GM23338 (cell line): ENCODE measurements at regions not wholly inside any gene's neighbourhood (a gene's known extent, or its start where the extent isn't known, plus 50 kb on each side); places are given as distances from the start of the nearest gene placed in this dataset.

Experiments
- ATAC-seq: fragments of 200-7000 bp; cut with Tn5 transposase; 3 replicates; pipeline ENCODE4 v1.9.1; 2020
- DNase-seq: peaks from one replicate; pipeline ENCODE4 v3.0.0-alpha.2; 2015; ENCODE audit warnings: low spot score
- H2AFZ ChIP-seq: fragments of 200-600 bp; sonication (generic); 2 replicates; pipeline ENCODE4 v1.8.0; 2016; ENCODE audit warnings: antibody characterized with exemption, mild to moderate bottlenecking, moderate library complexity
- H3F3A ChIP-seq: fragments of 200-600 bp; sonication (generic); replicated peaks from 2 replicates; pipeline ENCODE4 v1.8.0; 2017; ENCODE audit warnings: antibody characterized with exemption, mixed run types, low read depth
- H3K27ac ChIP-seq: fragments of 200-600 bp; sonication (generic); 2 replicates; pipeline ENCODE4 v1.6.1; 2016; ENCODE audit warnings: low read depth
- H3K27me3 ChIP-seq: fragments of 200-600 bp; sonication (generic); 2 replicates; pipeline ENCODE4 v1.8.0; 2016; ENCODE audit warnings: mild to moderate bottlenecking, mixed run types, moderate library complexity; ENCODE audit not compliant: insufficient read depth
- H3K36me3 ChIP-seq: fragments of 200-600 bp; sonication (generic); 2 replicates; pipeline ENCODE4 v1.8.0; 2016; ENCODE audit warnings: mild to moderate bottlenecking; ENCODE audit not compliant: insufficient read depth
- H3K4me1 ChIP-seq: fragments of 200-600 bp; sonication (generic); 2 replicates; pipeline ENCODE4 v1.8.0; 2016; ENCODE audit warnings: mild to moderate bottlenecking, moderate library complexity; ENCODE audit not compliant: insufficient read depth
- H3K4me2 ChIP-seq: fragments of 200-600 bp; sonication (generic); 2 replicates; pipeline ENCODE4 v1.7.1; 2017; ENCODE audit warnings: mixed run types
- H3K4me3 ChIP-seq: fragments of 200-600 bp; sonication (generic); 2 replicates; pipeline ENCODE4 v1.6.1; 2016; ENCODE audit warnings: mixed run types
- H3K79me2 ChIP-seq: fragments of 200-600 bp; sonication (generic); replicated peaks from 2 replicates; pipeline ENCODE4 v1.8.0; 2017; ENCODE audit warnings: mild to moderate bottlenecking; ENCODE audit not compliant: insufficient read depth
- H3K9me2 ChIP-seq: fragments of 200-600 bp; sonication (generic); 2 replicates; pipeline ENCODE4 v1.8.0; 2017; ENCODE audit not compliant: insufficient read depth
- H4K20me1 ChIP-seq: fragments of 200-600 bp; sonication (generic); replicated peaks from 2 replicates; pipeline ENCODE4 v1.8.0; 2017; ENCODE audit warnings: mild to moderate bottlenecking; ENCODE audit not compliant: insufficient read depth
- H3K27ac Mint-ChIP-seq: 2 replicates; pipeline ENCODE4 v1.8.0; 2020; ENCODE audit warnings: inconsistent platforms, mild to moderate bottlenecking, moderate library complexity, mixed read lengths
- H3K27me3 Mint-ChIP-seq: 3 replicates; pipeline ENCODE4 v1.8.0; 2022; ENCODE audit warnings: low read depth, mild to moderate bottlenecking, moderate library complexity, mixed read lengths, inconsistent platforms; ENCODE audit not compliant: insufficient read depth, poor library complexity
- H3K36me3 Mint-ChIP-seq: 3 replicates; pipeline ENCODE4 v1.8.0; 2021; ENCODE audit warnings: low read depth, mild to moderate bottlenecking, inconsistent platforms, moderate library complexity, mixed read lengths
- H3K4me1 Mint-ChIP-seq: 3 replicates; pipeline ENCODE4 v1.8.0; 2020; ENCODE audit warnings: mild to moderate bottlenecking, inconsistent platforms, mixed read lengths
- H3K4me3 Mint-ChIP-seq: 3 replicates; pipeline ENCODE4 v1.8.0; 2021; ENCODE audit warnings: moderate library complexity, mild to moderate bottlenecking, inconsistent platforms, mixed read lengths
- H3K9me3 Mint-ChIP-seq: 3 replicates; pipeline ENCODE4 v1.8.0; 2020; ENCODE audit warnings: moderate library complexity, mild to moderate bottlenecking, inconsistent platforms, mixed read lengths
- CREB1 ChIP-seq: fragments of 250-450 bp; sonication (Bioruptor Pico); IDR thresholded peaks from 2 replicates; pipeline ENCODE4 v1.5.0; 2020; ENCODE audit warnings: low read depth, mild to moderate bottlenecking, moderate library complexity
- EZH2 ChIP-seq: fragments of 200-600 bp; sonication (generic); IDR thresholded peaks from one replicate; pipeline ENCODE4 v1.8.0; 2017; ENCODE audit warnings: antibody characterized with exemption, mild to moderate bottlenecking, low read depth; ENCODE audit not compliant: unreplicated experiment
- EZH2phosphoT487 ChIP-seq: fragments of 200-600 bp; sonication (generic); IDR thresholded peaks from one replicate; pipeline ENCODE4 v1.8.1; 2018; ENCODE audit warnings: antibody characterized with exemption; ENCODE audit not compliant: unreplicated experiment
- JUNB ChIP-seq: IDR thresholded peaks from one replicate; pipeline ENCODE4 v1.6.1; 2016; ENCODE audit warnings: antibody characterized with exemption; ENCODE audit not compliant: unreplicated experiment
- NANOG ChIP-seq: IDR thresholded peaks from 2 replicates; pipeline ENCODE4 v1.6.1; 2016; ENCODE audit warnings: antibody characterized with exemption, borderline replicate concordance
- POLR2AphosphoS5 ChIP-seq: IDR thresholded peaks from 2 replicates; pipeline ENCODE4 v1.6.1; 2016; ENCODE audit warnings: antibody characterized with exemption, low read depth
- STAT1 ChIP-seq: IDR thresholded peaks from one replicate; pipeline ENCODE4 v1.6.1; 2016; ENCODE audit warnings: antibody characterized with exemption; ENCODE audit not compliant: unreplicated experiment
- ZNF114 ChIP-seq: fragments of 250-450 bp; sonication (Bioruptor Pico); IDR thresholded peaks from 2 replicates; pipeline ENCODE4 v1.5.0; 2020; ENCODE audit warnings: mild to moderate bottlenecking, moderate library complexity
- ZNF331 ChIP-seq: fragments of 250-450 bp; sonication (Bioruptor Pico); IDR thresholded peaks from 2 replicates; pipeline ENCODE4 v1.5.0; 2020; ENCODE audit warnings: low read depth, mild to moderate bottlenecking, moderate library complexity
- TF ChIP-seq, protein P1 (sequence below): IDR thresholded peaks from 2 replicates; pipeline ENCODE4 v1.6.1; 2016; ENCODE audit warnings: antibody characterized with exemption
- TF ChIP-seq, protein P2 (sequence below), 2 experiments: fragments of 200-600 bp in 1 of 2; sonication (generic) in 1 of 2; conservative IDR thresholded peaks; 2 replicates each; pipeline versions ENCODE4 v1.5.1 to v1.6.1; 2016 to 2017; ENCODE audit warnings: antibody characterized with exemption in 2 of 2, low read depth in 2 of 2, mild to moderate bottlenecking in 2 of 2, moderate library complexity in 1 of 2
- TF ChIP-seq, protein P3 (sequence below): fragments of 250-450 bp; sonication (Bioruptor Pico); IDR thresholded peaks from 2 replicates; pipeline ENCODE4 v1.5.0; 2020; ENCODE audit warnings: mild to moderate bottlenecking, moderate library complexity
- TF ChIP-seq, protein P4 (sequence below): IDR thresholded peaks from one replicate; pipeline ENCODE4 v1.6.1; 2018; ENCODE audit warnings: antibody characterized with exemption; ENCODE audit not compliant: unreplicated experiment

DNA sequence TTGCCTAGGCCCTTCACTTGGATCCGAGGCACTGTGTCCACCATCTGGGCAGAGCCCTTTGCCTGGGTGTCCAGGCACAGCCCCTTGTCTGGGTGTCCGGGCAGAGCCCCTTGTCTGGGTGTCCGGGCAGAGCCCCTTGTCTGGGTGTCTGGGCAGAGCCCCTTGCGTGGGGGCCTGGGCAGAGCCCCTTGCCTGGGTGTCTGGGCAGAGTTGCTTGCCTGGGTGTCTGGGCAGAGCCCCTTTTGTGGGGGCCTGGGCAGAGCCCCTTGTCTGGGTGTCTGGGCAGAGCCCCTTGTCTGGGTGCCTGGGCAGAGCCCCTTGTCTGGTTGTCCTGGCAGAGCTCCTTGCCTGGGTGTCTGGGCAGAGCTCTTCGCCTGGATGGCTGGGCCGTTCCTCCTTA lies 443.4 kb upstream of the CDH4 start:
- Mint-ChIP-seq H3K9me3 (peaks cover 41% of the 10 kb centered on the region), H3K27ac (no peak overlapping the region), H3K4me3 (no peak overlapping the region), H3K4me1 (peaks cover 23% of the 10 kb centered on the region), H3K36me3 (peaks cover 11% of the 10 kb centered on the region), H3K27me3 (no peaks in the 10 kb centered on the region)
- TF ChIP-seq NANOG: no peak
- TF ChIP-seq, protein P1, sequence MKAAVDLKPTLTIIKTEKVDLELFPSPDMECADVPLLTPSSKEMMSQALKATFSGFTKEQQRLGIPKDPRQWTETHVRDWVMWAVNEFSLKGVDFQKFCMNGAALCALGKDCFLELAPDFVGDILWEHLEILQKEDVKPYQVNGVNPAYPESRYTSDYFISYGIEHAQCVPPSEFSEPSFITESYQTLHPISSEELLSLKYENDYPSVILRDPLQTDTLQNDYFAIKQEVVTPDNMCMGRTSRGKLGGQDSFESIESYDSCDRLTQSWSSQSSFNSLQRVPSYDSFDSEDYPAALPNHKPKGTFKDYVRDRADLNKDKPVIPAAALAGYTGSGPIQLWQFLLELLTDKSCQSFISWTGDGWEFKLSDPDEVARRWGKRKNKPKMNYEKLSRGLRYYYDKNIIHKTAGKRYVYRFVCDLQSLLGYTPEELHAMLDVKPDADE: no peak
- TF ChIP-seq, protein P2, sequence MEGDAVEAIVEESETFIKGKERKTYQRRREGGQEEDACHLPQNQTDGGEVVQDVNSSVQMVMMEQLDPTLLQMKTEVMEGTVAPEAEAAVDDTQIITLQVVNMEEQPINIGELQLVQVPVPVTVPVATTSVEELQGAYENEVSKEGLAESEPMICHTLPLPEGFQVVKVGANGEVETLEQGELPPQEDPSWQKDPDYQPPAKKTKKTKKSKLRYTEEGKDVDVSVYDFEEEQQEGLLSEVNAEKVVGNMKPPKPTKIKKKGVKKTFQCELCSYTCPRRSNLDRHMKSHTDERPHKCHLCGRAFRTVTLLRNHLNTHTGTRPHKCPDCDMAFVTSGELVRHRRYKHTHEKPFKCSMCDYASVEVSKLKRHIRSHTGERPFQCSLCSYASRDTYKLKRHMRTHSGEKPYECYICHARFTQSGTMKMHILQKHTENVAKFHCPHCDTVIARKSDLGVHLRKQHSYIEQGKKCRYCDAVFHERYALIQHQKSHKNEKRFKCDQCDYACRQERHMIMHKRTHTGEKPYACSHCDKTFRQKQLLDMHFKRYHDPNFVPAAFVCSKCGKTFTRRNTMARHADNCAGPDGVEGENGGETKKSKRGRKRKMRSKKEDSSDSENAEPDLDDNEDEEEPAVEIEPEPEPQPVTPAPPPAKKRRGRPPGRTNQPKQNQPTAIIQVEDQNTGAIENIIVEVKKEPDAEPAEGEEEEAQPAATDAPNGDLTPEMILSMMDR (conservative IDR thresholded peaks at IDR 0.05; ENCODE audit: low read depth in 2 of 2): no peak
- TF ChIP-seq POLR2AphosphoS5: no peak
- TF ChIP-seq ZNF331 (CRISPR knock-in tag): no peak
- TF ChIP-seq ZNF114: no peak
- TF ChIP-seq, protein P3, sequence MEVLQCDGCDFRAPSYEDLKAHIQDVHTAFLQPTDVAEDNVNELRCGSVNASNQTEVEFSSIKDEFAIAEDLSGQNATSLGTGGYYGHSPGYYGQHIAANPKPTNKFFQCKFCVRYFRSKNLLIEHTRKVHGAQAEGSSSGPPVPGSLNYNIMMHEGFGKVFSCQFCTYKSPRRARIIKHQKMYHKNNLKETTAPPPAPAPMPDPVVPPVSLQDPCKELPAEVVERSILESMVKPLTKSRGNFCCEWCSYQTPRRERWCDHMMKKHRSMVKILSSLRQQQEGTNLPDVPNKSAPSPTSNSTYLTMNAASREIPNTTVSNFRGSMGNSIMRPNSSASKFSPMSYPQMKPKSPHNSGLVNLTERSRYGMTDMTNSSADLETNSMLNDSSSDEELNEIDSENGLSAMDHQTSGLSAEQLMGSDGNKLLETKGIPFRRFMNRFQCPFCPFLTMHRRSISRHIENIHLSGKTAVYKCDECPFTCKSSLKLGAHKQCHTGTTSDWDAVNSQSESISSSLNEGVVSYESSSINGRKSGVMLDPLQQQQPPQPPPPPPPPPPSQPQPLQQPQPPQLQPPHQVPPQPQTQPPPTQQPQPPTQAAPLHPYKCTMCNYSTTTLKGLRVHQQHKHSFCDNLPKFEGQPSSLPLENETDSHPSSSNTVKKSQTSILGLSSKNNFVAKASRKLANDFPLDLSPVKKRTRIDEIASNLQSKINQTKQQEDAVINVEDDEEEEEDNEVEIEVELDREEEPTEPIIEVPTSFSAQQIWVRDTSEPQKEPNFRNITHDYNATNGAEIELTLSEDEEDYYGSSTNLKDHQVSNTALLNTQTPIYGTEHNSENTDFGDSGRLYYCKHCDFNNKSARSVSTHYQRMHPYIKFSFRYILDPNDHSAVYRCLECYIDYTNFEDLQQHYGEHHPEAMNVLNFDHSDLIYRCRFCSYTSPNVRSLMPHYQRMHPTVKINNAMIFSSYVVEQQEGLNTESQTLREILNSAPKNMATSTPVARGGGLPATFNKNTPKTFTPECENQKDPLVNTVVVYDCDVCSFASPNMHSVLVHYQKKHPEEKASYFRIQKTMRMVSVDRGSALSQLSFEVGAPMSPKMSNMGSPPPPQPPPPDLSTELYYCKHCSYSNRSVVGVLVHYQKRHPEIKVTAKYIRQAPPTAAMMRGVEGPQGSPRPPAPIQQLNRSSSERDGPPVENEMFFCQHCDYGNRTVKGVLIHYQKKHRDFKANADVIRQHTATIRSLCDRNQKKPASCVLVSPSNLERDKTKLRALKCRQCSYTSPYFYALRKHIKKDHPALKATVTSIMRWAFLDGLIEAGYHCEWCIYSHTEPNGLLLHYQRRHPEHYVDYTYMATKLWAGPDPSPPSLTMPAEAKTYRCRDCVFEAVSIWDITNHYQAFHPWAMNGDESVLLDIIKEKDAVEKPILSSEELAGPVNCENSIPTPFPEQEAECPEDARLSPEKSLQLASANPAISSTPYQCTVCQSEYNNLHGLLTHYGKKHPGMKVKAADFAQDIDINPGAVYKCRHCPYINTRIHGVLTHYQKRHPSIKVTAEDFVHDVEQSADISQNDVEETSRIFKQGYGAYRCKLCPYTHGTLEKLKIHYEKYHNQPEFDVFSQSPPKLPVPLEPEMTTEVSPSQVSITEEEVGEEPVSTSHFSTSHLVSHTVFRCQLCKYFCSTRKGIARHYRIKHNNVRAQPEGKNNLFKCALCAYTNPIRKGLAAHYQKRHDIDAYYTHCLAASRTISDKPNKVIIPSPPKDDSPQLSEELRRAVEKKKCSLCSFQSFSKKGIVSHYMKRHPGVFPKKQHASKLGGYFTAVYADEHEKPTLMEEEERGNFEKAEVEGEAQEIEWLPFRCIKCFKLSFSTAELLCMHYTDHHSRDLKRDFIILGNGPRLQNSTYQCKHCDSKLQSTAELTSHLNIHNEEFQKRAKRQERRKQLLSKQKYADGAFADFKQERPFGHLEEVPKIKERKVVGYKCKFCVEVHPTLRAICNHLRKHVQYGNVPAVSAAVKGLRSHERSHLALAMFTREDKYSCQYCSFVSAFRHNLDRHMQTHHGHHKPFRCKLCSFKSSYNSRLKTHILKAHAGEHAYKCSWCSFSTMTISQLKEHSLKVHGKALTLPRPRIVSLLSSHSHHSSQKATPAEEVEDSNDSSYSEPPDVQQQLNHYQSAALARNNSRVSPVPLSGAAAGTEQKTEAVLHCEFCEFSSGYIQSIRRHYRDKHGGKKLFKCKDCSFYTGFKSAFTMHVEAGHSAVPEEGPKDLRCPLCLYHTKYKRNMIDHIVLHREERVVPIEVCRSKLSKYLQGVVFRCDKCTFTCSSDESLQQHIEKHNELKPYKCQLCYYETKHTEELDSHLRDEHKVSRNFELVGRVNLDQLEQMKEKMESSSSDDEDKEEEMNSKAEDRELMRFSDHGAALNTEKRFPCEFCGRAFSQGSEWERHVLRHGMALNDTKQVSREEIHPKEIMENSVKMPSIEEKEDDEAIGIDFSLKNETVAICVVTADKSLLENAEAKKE (CRISPR knock-in tag): no peak
- no peak for TF ChIP-seq JUNB
- no peak for TF ChIP-seq CREB1 (CRISPR knock-in tag)
- TF ChIP-seq EZH2phosphoT487: no peak
- no peak for TF ChIP-seq EZH2
- no peak for TF ChIP-seq STAT1
- TF ChIP-seq, protein P4, sequence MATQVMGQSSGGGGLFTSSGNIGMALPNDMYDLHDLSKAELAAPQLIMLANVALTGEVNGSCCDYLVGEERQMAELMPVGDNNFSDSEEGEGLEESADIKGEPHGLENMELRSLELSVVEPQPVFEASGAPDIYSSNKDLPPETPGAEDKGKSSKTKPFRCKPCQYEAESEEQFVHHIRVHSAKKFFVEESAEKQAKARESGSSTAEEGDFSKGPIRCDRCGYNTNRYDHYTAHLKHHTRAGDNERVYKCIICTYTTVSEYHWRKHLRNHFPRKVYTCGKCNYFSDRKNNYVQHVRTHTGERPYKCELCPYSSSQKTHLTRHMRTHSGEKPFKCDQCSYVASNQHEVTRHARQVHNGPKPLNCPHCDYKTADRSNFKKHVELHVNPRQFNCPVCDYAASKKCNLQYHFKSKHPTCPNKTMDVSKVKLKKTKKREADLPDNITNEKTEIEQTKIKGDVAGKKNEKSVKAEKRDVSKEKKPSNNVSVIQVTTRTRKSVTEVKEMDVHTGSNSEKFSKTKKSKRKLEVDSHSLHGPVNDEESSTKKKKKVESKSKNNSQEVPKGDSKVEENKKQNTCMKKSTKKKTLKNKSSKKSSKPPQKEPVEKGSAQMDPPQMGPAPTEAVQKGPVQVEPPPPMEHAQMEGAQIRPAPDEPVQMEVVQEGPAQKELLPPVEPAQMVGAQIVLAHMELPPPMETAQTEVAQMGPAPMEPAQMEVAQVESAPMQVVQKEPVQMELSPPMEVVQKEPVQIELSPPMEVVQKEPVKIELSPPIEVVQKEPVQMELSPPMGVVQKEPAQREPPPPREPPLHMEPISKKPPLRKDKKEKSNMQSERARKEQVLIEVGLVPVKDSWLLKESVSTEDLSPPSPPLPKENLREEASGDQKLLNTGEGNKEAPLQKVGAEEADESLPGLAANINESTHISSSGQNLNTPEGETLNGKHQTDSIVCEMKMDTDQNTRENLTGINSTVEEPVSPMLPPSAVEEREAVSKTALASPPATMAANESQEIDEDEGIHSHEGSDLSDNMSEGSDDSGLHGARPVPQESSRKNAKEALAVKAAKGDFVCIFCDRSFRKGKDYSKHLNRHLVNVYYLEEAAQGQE: no peak
- Histone ChIP-seq H3K4me2 (no peak overlapping the region), H2AFZ (no peak overlapping the region), H3K36me3 (no peaks in the 10 kb centered on the region), H3K79me2 (no peaks in the 10 kb centered on the region), H3K9me2 (no peaks in the 10 kb centered on the region), H4K20me1 (no peaks in the 10 kb centered on the region), H3K27ac (no peak overlapping the region), H3K4me3 (no peak overlapping the region), H3K27me3 (no peaks in the 10 kb centered on the region), H3F3A (no peaks in the 10 kb centered on the region), H3K4me1 (peaks cover 12% of the 10 kb centered on the region; the same call in 1 of the 2 replicates)
- no peak for DNase-seq
- no peak for ATAC-seq
